HCT116 (cell line): ENCODE measurements at regions not wholly inside any gene's neighbourhood (a gene's known extent, or its start where the extent isn't known, plus 50 kb on each side); places are given as distances from the start of the nearest gene placed in this dataset.

Experiments
- ATAC-seq: fragments of 200-7000 bp; cut with Tn5 transposase; 2 replicates; pipeline ENCODE4 v1.9.1; 2020; ENCODE audit warnings: mild to moderate bottlenecking, moderate library complexity
- BruUV-seq: library from RNA; stranded (reverse); fragments of 400-500 nt; replicated peaks from 2 replicates; lab custom pipeline; 2021; lab: Mats Ljungman, UMichigan
- CTCF ChIA-PET: fragments of 300-600 bp; sonication (Branson Sonifier 250); formaldehyde crosslinking; loops from one replicate; lab custom pipeline; 2021; ENCODE audit warnings: antibody characterized with exemption; lab: Charles Lee
- POLR2A ChIA-PET: fragments of 300-600, 350-600 bp; sonication (Branson Sonifier 250); formaldehyde crosslinking; loops from one replicate; lab custom pipeline; 2021; ENCODE audit warnings: antibody characterized with exemption; lab: Charles Lee
- RAD21 ChIA-PET, 2 experiments: fragments of 300-600 bp; sonication (Branson Sonifier 250); formaldehyde crosslinking; loops; one replicate each; lab custom pipeline; 2023; ENCODE audit warnings: low total read pairs in 2 of 2; ENCODE audit not compliant: uncharacterized antibody in 2 of 2, unreplicated experiment in 2 of 2, low non-redundant PET in 1 of 2; lab: Charles Lee
- DNase-seq: peaks from one replicate; pipeline ENCODE4 v3.0.0-alpha.2; 2010; ENCODE audit warnings: low read depth, low spot score
- H2AFZ ChIP-seq: fragments of 200-600 bp; shearing (Covaris generic), sonication (generic); 2 replicates; pipeline ENCODE4 v1.6.1; 2017; ENCODE audit warnings: low read depth, mixed run types, mixed read lengths, antibody characterized with exemption, low read length; ENCODE audit not compliant: poor library complexity, severe bottlenecking
- H3K27ac ChIP-seq: 2 replicates; pipeline ENCODE4 v1.5.1; 2012; ENCODE audit warnings: low read depth, low read length
- H3K27me3 ChIP-seq: fragments of 200-600 bp; sonication (generic); 2 replicates; pipeline ENCODE4 v1.6.1; 2016; ENCODE audit warnings: mixed run types, low read length, mixed read lengths; ENCODE audit not compliant: insufficient read depth
- H3K36me3 ChIP-seq, 2 experiments: fragments of 200-500 bp in 1 of 2; fragments of 200-600 bp in 1 of 2; sonication (Bioruptor generic) in 1 of 2; sonication (generic) in 1 of 2; 2 replicates each; pipeline versions ENCODE4 v1.5.1 to v1.6.1; 2014 to 2016; ENCODE audit warnings: low read length in 2 of 2, inconsistent platforms in 1 of 2, mixed read lengths in 1 of 2, mixed run types in 1 of 2; ENCODE audit not compliant: insufficient read depth in 2 of 2, control insufficient read depth in 1 of 2
- H3K4me1 ChIP-seq, 2 experiments: fragments of 200-600 bp in 1 of 2; sonication (generic) in 1 of 2; 2 replicates each; pipeline versions ENCODE4 v1.5.1 to v1.6.1; 2012 to 2017; ENCODE audit warnings: low read length in 2 of 2, inconsistent platforms in 1 of 2, mild to moderate bottlenecking in 1 of 2, mixed read lengths in 1 of 2, mixed run types in 1 of 2, moderate library complexity in 1 of 2; ENCODE audit not compliant: insufficient read depth in 2 of 2, control insufficient read depth in 1 of 2
- H3K4me2 ChIP-seq: fragments of 200-600 bp; sonication (generic); 2 replicates; pipeline ENCODE4 v1.6.1; 2017; ENCODE audit warnings: mixed run types, low read length, mixed read lengths
- H3K4me3 ChIP-seq, 2 experiments: fragments of 200-600 bp in 1 of 2; sonication (generic) in 1 of 2; replicated peaks in 1 of 2; 2 replicates each; pipeline ENCODE4 v1.5.1; 2011 to 2016; ENCODE audit warnings: low read length in 2 of 2, control low read depth in 1 of 2, low read depth in 1 of 2, mild to moderate bottlenecking in 1 of 2, mixed read lengths in 1 of 2, mixed run types in 1 of 2
- H3K79me2 ChIP-seq: fragments of 200-600 bp; sonication (generic); 2 replicates; pipeline ENCODE4 v1.6.1; 2017; ENCODE audit warnings: mild to moderate bottlenecking, mixed run types, low read length, moderate library complexity, mixed read lengths; ENCODE audit not compliant: insufficient read depth
- H3K9ac ChIP-seq: fragments of 200-600 bp; sonication (generic); 2 replicates; pipeline ENCODE4 v1.6.1; 2016; ENCODE audit warnings: low read length, mixed read lengths
- H3K9me2 ChIP-seq: fragments of 200-600 bp; sonication (generic), shearing (Covaris generic); 2 replicates; pipeline ENCODE4 v1.6.1; 2017; ENCODE audit warnings: mixed run types, mild to moderate bottlenecking, moderate library complexity; ENCODE audit not compliant: insufficient read depth
- H3K9me3 ChIP-seq, 2 experiments: fragments of 200-500 bp in 1 of 2; fragments of 200-600 bp in 1 of 2; sonication (Bioruptor generic) in 1 of 2; sonication (generic) in 1 of 2; 2 replicates each; pipeline ENCODE4 v1.6.1; 2014 to 2017; ENCODE audit warnings: low read length in 2 of 2, mixed read lengths in 2 of 2, inconsistent platforms in 1 of 2, low read depth in 1 of 2, mild to moderate bottlenecking in 1 of 2, mixed run types in 1 of 2, moderate library complexity in 1 of 2; ENCODE audit not compliant: control insufficient read depth in 1 of 2, insufficient read depth in 1 of 2
- H4K20me1 ChIP-seq: fragments of 200-600 bp; sonication (generic), shearing (Covaris generic); 2 replicates; pipeline ENCODE4 v1.6.1; 2017; ENCODE audit warnings: mixed run types, mild to moderate bottlenecking, moderate library complexity; ENCODE audit not compliant: insufficient read depth
- ATF3 ChIP-seq: IDR thresholded peaks from 2 replicates; pipeline ENCODE4 v1.6.1; 2012
- CEBPB ChIP-seq: IDR thresholded peaks from 2 replicates; pipeline ENCODE4 v1.6.1; 2012; ENCODE audit warnings: low read depth
- ELF1 ChIP-seq: IDR thresholded peaks from 2 replicates; pipeline ENCODE4 v1.6.1; 2012; ENCODE audit warnings: low read depth, borderline replicate concordance
- EZH2 ChIP-seq: fragments of 200-600 bp; sonication (generic); IDR thresholded peaks from 2 replicates; pipeline ENCODE4 v1.6.1; 2017; ENCODE audit warnings: antibody characterized with exemption, mixed run types
- FOSL1 ChIP-seq: IDR thresholded peaks from 2 replicates; pipeline ENCODE4 v1.6.1; 2012; ENCODE audit warnings: low read depth
- MAX ChIP-seq: IDR thresholded peaks from 2 replicates; pipeline ENCODE4 v1.6.1; 2012
- POLR2A ChIP-seq: IDR thresholded peaks from 2 replicates; pipeline ENCODE4 v1.7.0; 2011; ENCODE audit warnings: borderline replicate concordance; ENCODE audit not compliant: insufficient read depth, insufficient read length; ENCODE audit errors: extremely low read depth
- SIN3A ChIP-seq: IDR thresholded peaks from 2 replicates; pipeline ENCODE4 v1.6.1; 2012; ENCODE audit warnings: low read depth
- SP1 ChIP-seq: IDR thresholded peaks from 2 replicates; pipeline ENCODE4 v1.6.1; 2012; ENCODE audit warnings: low read depth
- SRF ChIP-seq: IDR thresholded peaks from 2 replicates; pipeline ENCODE4 v1.6.1; 2012; ENCODE audit warnings: low read depth
- TCF7L2 ChIP-seq: IDR thresholded peaks from 2 replicates; pipeline ENCODE4 v1.7.0; 2011; ENCODE audit warnings: borderline replicate concordance, inconsistent platforms; ENCODE audit not compliant: insufficient read depth, insufficient read length; ENCODE audit errors: extremely low read depth
- YY1 ChIP-seq: IDR thresholded peaks from 2 replicates; pipeline ENCODE4 v1.6.1; 2011; ENCODE audit warnings: low read length, low read depth, moderate library complexity, mild to moderate bottlenecking; ENCODE audit not compliant: insufficient replicate concordance; ENCODE audit errors: extremely low read depth
- ZBTB33 ChIP-seq: IDR thresholded peaks from 2 replicates; pipeline ENCODE4 v1.6.1; 2011; ENCODE audit warnings: mild to moderate bottlenecking, low read length, moderate library complexity; ENCODE audit not compliant: insufficient replicate concordance; ENCODE audit errors: extremely low read depth
- ZFX ChIP-seq: fragments of 450-650 bp; IDR thresholded peaks from 2 replicates; pipeline ENCODE4 v1.6.1; 2017
- ZNF274 ChIP-seq: fragments of 200-500 bp; sonication (Bioruptor generic); IDR thresholded peaks from 2 replicates; pipeline ENCODE4 v1.6.1; 2014; ENCODE audit warnings: mild to moderate bottlenecking, low read depth, low read length, inconsistent platforms
- intact Hi-C: fragments of 100-400 bp; cut with micrococcal nuclease; formaldehyde crosslinking; loops from 2 replicates; pipeline ENCODE4 v1.10.0; 2022

GRCh38 chr4:148893095-148893494 is 450.9 kb upstream of the NR3C2 start:
- no peaks in the 10 kb centered on the region for H4K20me1 ChIP-seq
- intact Hi-C loops = no loop called here
- ChIA-PET CTCF (no interaction called here), POLR2A (no interaction called here), RAD21 (no interaction called here)
- no peak overlapping the region for H3K4me2 ChIP-seq
- no peak overlapping the region for H3K9ac ChIP-seq
- H3K9me3 ChIP-seq = no peaks in the 10 kb centered on the region; a peak in 1 of 4 replicates
- ATAC-seq (no peak), DNase-seq (no peak)
- H3K27me3 ChIP-seq = no peaks in the 10 kb centered on the region
- no peaks in the 10 kb centered on the region for H3K4me1 ChIP-seq
- BruUV-seq = no TSS peak
- no peaks in the 10 kb centered on the region for H3K36me3 ChIP-seq
- no peak overlapping the region for H3K27ac ChIP-seq
- no peaks in the 10 kb centered on the region for H3K79me2 ChIP-seq
- H2AFZ ChIP-seq = no peak overlapping the region
- no peaks in the 10 kb centered on the region for H3K9me2 ChIP-seq
- TF ChIP-seq SRF (no peak), EZH2 (no peak), ZBTB33 (no peak), POLR2A (no peak), ELF1 (no peak), SIN3A (no peak), FOSL1 (no peak), ZFX (no peak), MAX (no peak), CEBPB (no peak), ZNF274 (no peak), TCF7L2 (no peak), SP1 (no peak), ATF3 (no peak), YY1 (no peak)
- no peak overlapping the region for H3K4me3 ChIP-seq
